GM23338 (cell line): ENCODE measurements at regions not wholly inside any gene's neighbourhood (a gene's known extent, or its start where the extent isn't known, plus 50 kb on each side); places are given as distances from the start of the nearest gene placed in this dataset.

Experiments
- ATAC-seq: fragments of 200-7000 bp; cut with Tn5 transposase; 3 replicates; pipeline ENCODE4 v1.9.1; 2020
- DNase-seq: peaks from one replicate; pipeline ENCODE4 v3.0.0-alpha.2; 2015; ENCODE audit warnings: low spot score
- H2AFZ ChIP-seq: fragments of 200-600 bp; sonication (generic); 2 replicates; pipeline ENCODE4 v1.8.0; 2016; ENCODE audit warnings: antibody characterized with exemption, mild to moderate bottlenecking, moderate library complexity
- H3F3A ChIP-seq: fragments of 200-600 bp; sonication (generic); replicated peaks from 2 replicates; pipeline ENCODE4 v1.8.0; 2017; ENCODE audit warnings: antibody characterized with exemption, mixed run types, low read depth
- H3K27ac ChIP-seq: fragments of 200-600 bp; sonication (generic); 2 replicates; pipeline ENCODE4 v1.6.1; 2016; ENCODE audit warnings: low read depth
- H3K27me3 ChIP-seq: fragments of 200-600 bp; sonication (generic); 2 replicates; pipeline ENCODE4 v1.8.0; 2016; ENCODE audit warnings: mild to moderate bottlenecking, mixed run types, moderate library complexity; ENCODE audit not compliant: insufficient read depth
- H3K36me3 ChIP-seq: fragments of 200-600 bp; sonication (generic); 2 replicates; pipeline ENCODE4 v1.8.0; 2016; ENCODE audit warnings: mild to moderate bottlenecking; ENCODE audit not compliant: insufficient read depth
- H3K4me1 ChIP-seq: fragments of 200-600 bp; sonication (generic); 2 replicates; pipeline ENCODE4 v1.8.0; 2016; ENCODE audit warnings: mild to moderate bottlenecking, moderate library complexity; ENCODE audit not compliant: insufficient read depth
- H3K4me2 ChIP-seq: fragments of 200-600 bp; sonication (generic); 2 replicates; pipeline ENCODE4 v1.7.1; 2017; ENCODE audit warnings: mixed run types
- H3K4me3 ChIP-seq: fragments of 200-600 bp; sonication (generic); 2 replicates; pipeline ENCODE4 v1.6.1; 2016; ENCODE audit warnings: mixed run types
- H3K79me2 ChIP-seq: fragments of 200-600 bp; sonication (generic); replicated peaks from 2 replicates; pipeline ENCODE4 v1.8.0; 2017; ENCODE audit warnings: mild to moderate bottlenecking; ENCODE audit not compliant: insufficient read depth
- H3K9me2 ChIP-seq: fragments of 200-600 bp; sonication (generic); 2 replicates; pipeline ENCODE4 v1.8.0; 2017; ENCODE audit not compliant: insufficient read depth
- H4K20me1 ChIP-seq: fragments of 200-600 bp; sonication (generic); replicated peaks from 2 replicates; pipeline ENCODE4 v1.8.0; 2017; ENCODE audit warnings: mild to moderate bottlenecking; ENCODE audit not compliant: insufficient read depth
- H3K27ac Mint-ChIP-seq: 2 replicates; pipeline ENCODE4 v1.8.0; 2020; ENCODE audit warnings: inconsistent platforms, mild to moderate bottlenecking, moderate library complexity, mixed read lengths
- H3K27me3 Mint-ChIP-seq: 3 replicates; pipeline ENCODE4 v1.8.0; 2022; ENCODE audit warnings: low read depth, mild to moderate bottlenecking, moderate library complexity, mixed read lengths, inconsistent platforms; ENCODE audit not compliant: insufficient read depth, poor library complexity
- H3K36me3 Mint-ChIP-seq: 3 replicates; pipeline ENCODE4 v1.8.0; 2021; ENCODE audit warnings: low read depth, mild to moderate bottlenecking, inconsistent platforms, moderate library complexity, mixed read lengths
- H3K4me1 Mint-ChIP-seq: 3 replicates; pipeline ENCODE4 v1.8.0; 2020; ENCODE audit warnings: mild to moderate bottlenecking, inconsistent platforms, mixed read lengths
- H3K4me3 Mint-ChIP-seq: 3 replicates; pipeline ENCODE4 v1.8.0; 2021; ENCODE audit warnings: moderate library complexity, mild to moderate bottlenecking, inconsistent platforms, mixed read lengths
- H3K9me3 Mint-ChIP-seq: 3 replicates; pipeline ENCODE4 v1.8.0; 2020; ENCODE audit warnings: moderate library complexity, mild to moderate bottlenecking, inconsistent platforms, mixed read lengths
- CREB1 ChIP-seq: fragments of 250-450 bp; sonication (Bioruptor Pico); IDR thresholded peaks from 2 replicates; pipeline ENCODE4 v1.5.0; 2020; ENCODE audit warnings: low read depth, mild to moderate bottlenecking, moderate library complexity
- CTCF ChIP-seq, 2 experiments: fragments of 200-600 bp in 1 of 2; sonication (generic) in 1 of 2; conservative IDR thresholded peaks; 2 replicates each; pipeline versions ENCODE4 v1.5.1 to v1.6.1; 2016 to 2017; ENCODE audit warnings: antibody characterized with exemption in 2 of 2, low read depth in 2 of 2, mild to moderate bottlenecking in 2 of 2, moderate library complexity in 1 of 2
- EZH2phosphoT487 ChIP-seq: fragments of 200-600 bp; sonication (generic); IDR thresholded peaks from one replicate; pipeline ENCODE4 v1.8.1; 2018; ENCODE audit warnings: antibody characterized with exemption; ENCODE audit not compliant: unreplicated experiment
- JUNB ChIP-seq: IDR thresholded peaks from one replicate; pipeline ENCODE4 v1.6.1; 2016; ENCODE audit warnings: antibody characterized with exemption; ENCODE audit not compliant: unreplicated experiment
- NANOG ChIP-seq: IDR thresholded peaks from 2 replicates; pipeline ENCODE4 v1.6.1; 2016; ENCODE audit warnings: antibody characterized with exemption, borderline replicate concordance
- POLR2AphosphoS5 ChIP-seq: IDR thresholded peaks from 2 replicates; pipeline ENCODE4 v1.6.1; 2016; ENCODE audit warnings: antibody characterized with exemption, low read depth
- REST ChIP-seq: IDR thresholded peaks from one replicate; pipeline ENCODE4 v1.6.1; 2018; ENCODE audit warnings: antibody characterized with exemption; ENCODE audit not compliant: unreplicated experiment
- STAT1 ChIP-seq: IDR thresholded peaks from one replicate; pipeline ENCODE4 v1.6.1; 2016; ENCODE audit warnings: antibody characterized with exemption; ENCODE audit not compliant: unreplicated experiment
- ZNF114 ChIP-seq: fragments of 250-450 bp; sonication (Bioruptor Pico); IDR thresholded peaks from 2 replicates; pipeline ENCODE4 v1.5.0; 2020; ENCODE audit warnings: mild to moderate bottlenecking, moderate library complexity
- ZNF331 ChIP-seq: fragments of 250-450 bp; sonication (Bioruptor Pico); IDR thresholded peaks from 2 replicates; pipeline ENCODE4 v1.5.0; 2020; ENCODE audit warnings: low read depth, mild to moderate bottlenecking, moderate library complexity

- H3K36me3 Mint-ChIP-seq = no peaks in the 10 kb centered on the region
- H3K27me3 ChIP-seq = no peaks in the 10 kb centered on the region
- TF ChIP-seq NANOG (no peak), CTCF (conservative IDR thresholded peaks at IDR 0.05; ENCODE audit: low read depth in 2 of 2) (no peak), ZNF114 (CRISPR knock-in tag) (no peak)
- peaks cover 4% of the 10 kb centered on the region; the same call in 2 of the 3 replicates for H3K4me1 Mint-ChIP-seq
- H3K4me2 ChIP-seq = no peak overlapping the region
- no peaks in the 10 kb centered on the region for H3K27me3 Mint-ChIP-seq
- no peak overlapping the region for H2AFZ ChIP-seq
- H3K4me3 Mint-ChIP-seq = no peak overlapping the region
- no peaks in the 10 kb centered on the region for H4K20me1 ChIP-seq
- H3K79me2 ChIP-seq = no peaks in the 10 kb centered on the region
- H3K27ac ChIP-seq = no peak overlapping the region
- H3K4me3 ChIP-seq = no peak overlapping the region
- H3K27ac Mint-ChIP-seq = no peak overlapping the region
- H3K9me3 Mint-ChIP-seq = 0 out of 3 replicates have a peak, but pooled peaks cover 2% of the 10 kb centered on the region
- DNase-seq (no peak), ATAC-seq (no peak)
- no peaks in the 10 kb centered on the region for H3K9me2 ChIP-seq
- no peaks in the 10 kb centered on the region for H3K36me3 ChIP-seq
- no peaks in the 10 kb centered on the region for H3F3A ChIP-seq
- H3K4me1 ChIP-seq = no peaks in the 10 kb centered on the region
Measured at GRCh38 chr1:30174499-30174898, 548.9 kb downstream of the MATN1 start.

- no peaks in the 10 kb centered on the region for H3K9me2 ChIP-seq
- no peaks in the 10 kb centered on the region for H3K36me3 Mint-ChIP-seq
- no peak overlapping the region for H3K4me3 ChIP-seq
- no peaks in the 10 kb centered on the region for H3K9me3 Mint-ChIP-seq
- DNase-seq = no peak
- H3K27me3 Mint-ChIP-seq = no peaks in the 10 kb centered on the region
- no peak overlapping the region for H3K27ac ChIP-seq
- H3K36me3 ChIP-seq = no peaks in the 10 kb centered on the region
- no peaks in the 10 kb centered on the region for H3K79me2 ChIP-seq
- H4K20me1 ChIP-seq = no peaks in the 10 kb centered on the region
- H3F3A ChIP-seq = no peaks in the 10 kb centered on the region
- no peaks in the 10 kb centered on the region for H3K4me1 ChIP-seq
- H3K4me2 ChIP-seq = no peak overlapping the region
- no peak for ATAC-seq
- H3K4me3 Mint-ChIP-seq = no peak overlapping the region
- peaks cover 4% of the 10 kb centered on the region; the same call in 2 of the 3 replicates for H3K4me1 Mint-ChIP-seq
- no peak overlapping the region for H3K27ac Mint-ChIP-seq
- no peak overlapping the region for H2AFZ ChIP-seq
- H3K27me3 ChIP-seq = no peaks in the 10 kb centered on the region
- TF ChIP-seq JUNB (no peak), ZNF331 (CRISPR knock-in tag) (no peak), EZH2phosphoT487 (no peak), STAT1 (no peak), CTCF (conservative IDR thresholded peaks at IDR 0.05; ENCODE audit: low read depth in 2 of 2) (no peak), CREB1 (CRISPR knock-in tag) (no peak), REST (no peak), POLR2AphosphoS5 (no peak), ZNF114 (CRISPR knock-in tag) (no peak)
Measured at GRCh38 chr1:30173560-30173959, 549.8 kb downstream of the MATN1 start.
